Smooth muscle cell (in vitro differentiated cells): ENCODE measurements at regions not wholly inside any gene's neighbourhood (a gene's known extent, or its start where the extent isn't known, plus 50 kb on each side); places are given as distances from the start of the nearest gene placed in this dataset.

Experiments
- DNase-seq: peaks from one replicate; lab custom pipeline; 2025; ENCODE audit not compliant: unreplicated experiment; lab: John Stamatoyannopoulos, UW
- H2AFZ ChIP-seq: fragments of 200-600 bp; sonication (generic); 2 replicates; pipeline ENCODE4 v1.6.0; 2016; ENCODE audit warnings: antibody characterized with exemption, low read depth, mild to moderate bottlenecking
- H3F3A ChIP-seq: fragments of 200-600 bp; sonication (generic); 2 replicates; pipeline ENCODE4 v1.6.0; 2017; ENCODE audit warnings: antibody characterized with exemption, low read depth
- H3K27ac ChIP-seq: fragments of 200-600 bp; sonication (generic); 2 replicates; pipeline ENCODE4 v1.5.1; 2016; ENCODE audit warnings: low read depth, mild to moderate bottlenecking
- H3K27me3 ChIP-seq: fragments of 200-600 bp; sonication (generic); 2 replicates; pipeline ENCODE4 v1.6.1; 2016; ENCODE audit warnings: low read depth, mild to moderate bottlenecking
- H3K36me3 ChIP-seq: fragments of 200-600 bp; sonication (generic); 2 replicates; pipeline ENCODE4 v1.5.1; 2016; ENCODE audit warnings: low read depth
- H3K4me1 ChIP-seq: fragments of 200-600 bp; sonication (generic); 2 replicates; pipeline ENCODE4 v1.5.1; 2016; ENCODE audit warnings: low read depth
- H3K4me2 ChIP-seq: fragments of 200-600 bp; sonication (generic); 2 replicates; pipeline ENCODE4 v1.6.0; 2016; ENCODE audit warnings: mild to moderate bottlenecking
- H3K4me3 ChIP-seq: fragments of 200-600 bp; sonication (generic); 2 replicates; pipeline ENCODE4 v1.5.1; 2016; ENCODE audit warnings: mild to moderate bottlenecking
- H3K79me2 ChIP-seq: fragments of 200-600 bp; sonication (generic); 2 replicates; pipeline ENCODE4 v1.6.0; 2016; ENCODE audit warnings: low read depth, mild to moderate bottlenecking
- H3K9ac ChIP-seq: fragments of 200-600 bp; sonication (generic); 2 replicates; pipeline ENCODE4 v1.6.0; 2016; ENCODE audit warnings: low read depth
- H3K9me3 ChIP-seq: fragments of 200-600 bp; sonication (generic); replicated peaks from 2 replicates; pipeline ENCODE4 v1.5.1; 2016; ENCODE audit warnings: low read depth
- H4K20me1 ChIP-seq: fragments of 200-600 bp; sonication (generic); 2 replicates; pipeline ENCODE4 v1.6.0; 2016; ENCODE audit warnings: low read depth
- CTCF ChIP-seq: fragments of 200-600 bp; sonication (generic); IDR thresholded peaks from 2 replicates; pipeline ENCODE4 v1.5.1; 2017; ENCODE audit warnings: borderline replicate concordance, mild to moderate bottlenecking, antibody characterized with exemption; ENCODE audit not compliant: insufficient read depth, poor library complexity, severe bottlenecking
- WGBS: methylation state at CpG from one replicate; pipeline ENCODE4 v1.1.7; 2016; ENCODE audit warnings: low lambda C conversion rate; 5-methylcytosine and 5-hydroxymethylcytosine counted together

GRCh38 chr4:145279122-145279960 lies 99.0 kb upstream of the OTUD4 start:
- Histone ChIP-seq H3K79me2 (no peaks in the 10 kb centered on the region), H3K4me3 (no peak overlapping the region), H3K36me3 (no peaks in the 10 kb centered on the region), H3F3A (peaks cover 7% of the 10 kb centered on the region), H3K27ac (peak overlapping the region; percentile 100), H3K4me1 (peaks cover 16% of the 10 kb centered on the region), H3K9ac (peak overlapping the region; percentile 93), H4K20me1 (no peaks in the 10 kb centered on the region), H3K4me2 (peak overlapping the region; percentile 79), H2AFZ (no peak overlapping the region), H3K9me3 (no peaks in the 10 kb centered on the region), H3K27me3 (no peaks in the 10 kb centered on the region)
- DNase-seq, result no peak
- 22% methylated on average over 8 of the region's 8 CpGs for WGBS
- TF ChIP-seq CTCF, result no peak

GRCh38 chr4:145278341-145279121 lies 98.1 kb upstream of the OTUD4 start:
- H3K9me3 ChIP-seq, result no peaks in the 10 kb centered on the region
- no peaks in the 10 kb centered on the region for H3K79me2 ChIP-seq
- DNase-seq, result no peak
- H3K9ac ChIP-seq, result peak overlapping the region; percentile 93
- no peaks in the 10 kb centered on the region for H3K27me3 ChIP-seq
- WGBS, result 28% methylated on average over 2 of the region's 2 CpGs
- TF ChIP-seq CTCF, result no peak
- H3K36me3 ChIP-seq, result no peaks in the 10 kb centered on the region
- no peaks in the 10 kb centered on the region for H4K20me1 ChIP-seq
- peaks cover 16% of the 10 kb centered on the region for H3K4me1 ChIP-seq
- H2AFZ ChIP-seq, result no peak overlapping the region
- H3K4me3 ChIP-seq, result no peak overlapping the region
- peak overlapping the region; percentile 100 for H3K27ac ChIP-seq
- H3F3A ChIP-seq, result peaks cover 7% of the 10 kb centered on the region
- H3K4me2 ChIP-seq, result peak overlapping the region; percentile 79

DNA sequence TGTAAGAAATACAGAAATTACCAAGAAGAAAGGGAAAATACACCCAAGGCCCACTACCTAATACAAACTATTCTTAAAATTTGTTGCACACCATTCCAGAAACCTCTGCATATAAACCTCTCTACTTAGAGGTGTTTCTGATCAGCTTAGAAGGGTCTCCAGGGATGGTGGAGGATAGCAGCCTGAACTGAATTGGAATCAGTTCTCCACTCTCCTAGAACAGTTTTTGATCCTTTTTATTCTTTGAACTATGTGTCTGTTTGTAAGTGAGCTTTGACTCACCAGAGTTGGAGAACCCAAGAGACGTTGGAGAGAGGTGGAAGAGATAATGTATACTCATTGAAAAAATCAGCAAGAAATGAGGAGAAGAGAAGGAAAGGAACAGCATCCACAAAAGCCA lies 96.6 kb upstream of the OTUD4 start:
- H2AFZ ChIP-seq, result peak overlapping the region; percentile 23

More for the DNA sequence above, 96.6 kb upstream of the OTUD4 start:
- H3K27me3 ChIP-seq, result no peaks in the 10 kb centered on the region
- H4K20me1 ChIP-seq, result no peaks in the 10 kb centered on the region
- DNase-seq, result no peak
- H3K27ac ChIP-seq, result peak overlapping the region; percentile 23
- H3K9me3 ChIP-seq, result no peaks in the 10 kb centered on the region
- H3F3A ChIP-seq, result peaks cover 7% of the 10 kb centered on the region
- no peak overlapping the region for H3K4me3 ChIP-seq
- no peak for TF ChIP-seq CTCF
- no peaks in the 10 kb centered on the region for H3K79me2 ChIP-seq
- H3K4me1 ChIP-seq, result peaks cover 16% of the 10 kb centered on the region
- H3K9ac ChIP-seq, result no peak overlapping the region
- H3K4me2 ChIP-seq, result peak overlapping the region; percentile 12
- H3K36me3 ChIP-seq, result no peaks in the 10 kb centered on the region
- WGBS, result 29% methylated on average over 1 of the region's 1 CpG
